HG03439 (cell line): ENCODE measurements at regions not wholly inside any gene's neighbourhood (a gene's known extent, or its start where the extent isn't known, plus 50 kb on each side); places are given as distances from the start of the nearest gene placed in this dataset.
"Not testable (repeated sequence)": the region's sequence is repeated elsewhere in the genome, so short reads cannot be mapped to it uniquely, and the experiment has no call there.

Experiments used
- ATAC-seq: cut with Tn5 transposase; IDR thresholded peaks from one replicate; pipeline ENCODE4 v1.9.1; 2021; ENCODE audit warnings: mild to moderate bottlenecking, moderate library complexity; ENCODE audit not compliant: unreplicated experiment

DNA sequence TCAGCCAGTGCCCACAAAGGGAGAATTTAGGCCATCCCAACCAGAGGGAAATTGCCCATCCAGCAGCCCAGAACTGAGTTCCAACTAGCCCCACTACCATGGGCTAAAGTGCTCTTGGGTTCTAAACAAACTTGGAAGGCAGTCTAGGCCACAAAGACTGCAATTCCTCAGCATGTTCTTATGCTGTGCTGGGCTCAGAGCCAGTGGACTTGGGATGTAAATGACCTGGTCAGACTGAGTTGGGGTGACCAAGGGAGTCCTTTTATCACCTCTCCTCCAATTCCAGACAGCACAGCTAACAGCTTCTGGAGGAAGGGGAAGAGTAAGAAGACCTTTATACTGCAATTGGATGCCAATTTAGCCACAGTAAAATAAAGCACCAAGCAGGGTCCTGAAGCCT lies 607.2 kb upstream of the KCND2 start:
- ATAC-seq: no peak

DNA sequence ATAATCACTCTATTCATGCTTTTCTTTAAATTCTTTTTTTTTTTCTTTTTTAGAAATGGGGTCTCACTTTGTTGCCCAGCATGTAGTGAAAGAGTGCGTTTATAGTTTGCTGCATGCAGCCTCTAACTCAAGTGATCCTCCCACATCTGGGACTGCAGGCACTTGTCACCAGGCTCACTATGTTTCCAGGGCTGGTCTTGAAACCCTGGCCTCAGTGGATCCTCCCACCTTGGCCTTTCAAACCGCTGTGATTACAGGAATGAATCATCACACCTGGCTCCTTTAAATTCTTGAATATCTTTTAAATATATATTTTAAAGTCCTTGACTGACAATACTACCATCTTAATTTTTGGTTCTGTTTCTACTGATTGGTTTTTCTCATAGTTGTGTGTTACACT lies 591.6 kb upstream of the KCND2 start:
- no peak for ATAC-seq

DNA sequence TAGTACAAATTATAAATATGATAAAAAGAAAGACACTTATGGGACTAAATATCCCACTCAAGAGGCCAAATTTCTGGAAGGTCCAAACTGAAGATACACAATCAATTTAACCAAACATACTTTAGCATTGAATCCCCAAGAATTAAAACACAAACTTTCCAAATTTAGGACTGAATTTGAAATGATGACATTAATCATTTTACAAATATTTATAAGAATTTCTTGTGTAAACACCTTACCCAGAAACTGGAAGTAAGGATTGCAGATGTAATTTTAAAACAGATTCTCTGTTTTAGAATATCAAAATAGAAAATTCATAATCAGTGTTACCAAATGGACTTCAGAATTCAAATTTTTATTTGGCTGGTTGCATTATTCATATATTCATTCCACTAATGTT lies 588.2 kb upstream of the KCND2 start:
- ATAC-seq: no peak

- ATAC-seq: no peak
Measured at GRCh38 chr7:119685906-119686305, 587.1 kb upstream of the KCND2 start.

DNA sequence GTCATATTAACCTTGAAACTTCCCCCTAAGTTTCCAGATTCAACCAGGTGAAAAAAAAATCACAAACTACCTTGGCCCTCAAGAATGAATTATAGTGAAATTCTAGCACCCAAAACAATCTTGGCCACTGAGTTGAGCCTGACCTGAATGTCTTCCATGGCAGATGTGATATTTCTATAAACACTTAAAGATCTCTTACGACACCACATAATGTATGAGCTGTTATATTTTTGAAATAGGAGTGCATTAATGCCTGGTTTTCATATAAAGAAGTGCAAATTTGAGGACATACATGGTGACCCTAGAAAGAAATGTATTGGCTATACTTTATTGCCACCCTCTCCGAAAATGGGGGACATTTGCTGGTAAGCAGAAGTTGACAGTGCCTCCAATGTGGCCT lies 584.1 kb upstream of the KCND2 start:
- no peak for ATAC-seq

DNA sequence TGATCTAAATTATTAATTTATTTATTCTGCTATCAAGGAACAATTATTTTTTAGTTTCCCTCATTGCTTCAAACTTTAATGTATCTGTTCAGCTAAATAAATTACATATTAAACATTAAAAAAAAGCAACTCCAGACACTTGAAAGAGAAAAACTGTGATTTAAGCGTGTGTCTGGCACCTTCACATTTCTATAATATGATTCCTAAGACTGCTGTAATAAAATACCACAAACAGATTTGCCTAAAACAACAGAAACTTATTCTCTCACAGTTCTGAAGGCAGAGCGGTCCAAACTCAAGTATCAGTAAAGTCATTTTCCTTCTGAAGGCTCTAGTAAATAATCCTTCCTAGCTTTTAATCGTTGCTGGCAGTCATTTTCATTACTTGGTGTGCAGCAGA lies 580.4 kb upstream of the KCND2 start:
- no peak for ATAC-seq

- no peak for ATAC-seq
Measured at GRCh38 chr7:119694506-119694905, 578.5 kb upstream of the KCND2 start.

DNA sequence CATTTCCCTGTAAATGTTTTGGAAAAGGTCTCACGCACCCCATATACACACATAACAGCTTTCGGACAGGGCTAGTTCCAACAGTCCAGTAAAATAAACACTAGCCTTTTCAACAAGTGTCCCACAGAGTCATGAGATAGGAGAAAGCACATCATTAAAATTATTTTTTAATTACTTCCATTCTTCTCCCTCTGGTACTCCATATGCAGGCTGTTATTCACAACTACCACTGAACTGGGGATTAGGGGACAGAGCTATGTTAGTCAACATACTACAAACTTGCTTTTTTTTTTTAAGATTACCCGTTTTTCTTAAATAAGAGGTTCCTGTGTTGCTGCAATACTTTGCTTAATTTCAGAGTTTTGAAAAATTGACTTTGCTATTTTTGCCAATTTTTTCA lies 576.6 kb upstream of the KCND2 start:
- ATAC-seq: no peak

- no peak for ATAC-seq
Measured at GRCh38 chr7:119703895-119704294, 569.1 kb upstream of the KCND2 start.

- ATAC-seq: no peak
Measured at GRCh38 chr7:119706608-119707007, 566.4 kb upstream of the KCND2 start.

GRCh38 chr7:119708891-119709290 lies 564.1 kb upstream of the KCND2 start:
- no peak for ATAC-seq

DNA sequence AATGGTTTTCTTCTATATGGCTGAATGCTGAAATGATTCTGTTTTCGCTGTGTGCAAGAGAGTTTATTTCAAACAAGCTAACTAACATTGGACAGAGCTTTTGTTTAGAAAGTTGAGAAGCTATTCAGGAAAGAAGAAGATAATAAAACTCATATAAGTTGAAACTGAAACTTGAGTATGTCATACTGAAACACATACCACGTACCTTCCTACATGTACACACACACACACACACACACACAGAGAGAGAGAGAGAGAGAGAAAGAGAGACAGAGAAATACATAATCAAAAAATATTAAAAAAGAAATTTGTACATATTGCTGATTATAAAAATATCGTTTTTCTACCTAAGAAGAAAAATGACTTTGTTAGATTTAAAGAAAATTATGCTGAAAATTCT lies 561.9 kb upstream of the KCND2 start:
- peak; percentile 80 for ATAC-seq

DNA sequence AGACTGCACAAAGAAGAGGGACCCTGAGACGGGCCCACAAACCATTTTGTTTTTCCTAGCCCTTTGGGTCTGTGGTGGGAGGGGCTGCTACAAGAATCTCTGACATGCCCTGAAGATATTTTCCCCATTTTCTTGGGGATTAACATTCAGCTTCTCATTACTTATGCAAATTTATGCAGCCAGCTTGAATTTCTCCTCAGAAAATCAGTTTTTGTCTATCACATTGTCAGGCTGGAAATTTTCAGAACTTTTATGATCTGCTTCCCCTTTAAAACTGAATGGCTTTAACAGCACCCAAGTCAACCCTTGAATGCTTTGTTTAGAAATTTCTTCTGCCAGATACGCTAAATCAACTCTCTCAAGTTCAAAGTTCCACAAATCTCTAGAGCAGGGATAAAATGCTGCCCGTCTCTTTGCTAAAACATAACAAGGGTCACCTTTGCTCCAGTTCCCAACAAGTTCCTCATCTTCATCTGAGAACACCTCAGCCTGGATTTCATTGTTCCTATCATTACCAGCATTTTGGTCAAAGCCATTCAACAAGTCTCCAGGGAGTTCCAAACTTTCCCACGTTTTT lies 560.0 kb upstream of the KCND2 start:
- no peak for ATAC-seq

GRCh38 chr7:119713606-119714005 lies 559.4 kb upstream of the KCND2 start:
- ATAC-seq: no peak

- no peak for ATAC-seq
Measured at GRCh38 chr7:119720541-119720940, 552.4 kb upstream of the KCND2 start.

GRCh38 chr7:119724041-119724792 lies 548.8 kb upstream of the KCND2 start:
- no peak for ATAC-seq

DNA sequence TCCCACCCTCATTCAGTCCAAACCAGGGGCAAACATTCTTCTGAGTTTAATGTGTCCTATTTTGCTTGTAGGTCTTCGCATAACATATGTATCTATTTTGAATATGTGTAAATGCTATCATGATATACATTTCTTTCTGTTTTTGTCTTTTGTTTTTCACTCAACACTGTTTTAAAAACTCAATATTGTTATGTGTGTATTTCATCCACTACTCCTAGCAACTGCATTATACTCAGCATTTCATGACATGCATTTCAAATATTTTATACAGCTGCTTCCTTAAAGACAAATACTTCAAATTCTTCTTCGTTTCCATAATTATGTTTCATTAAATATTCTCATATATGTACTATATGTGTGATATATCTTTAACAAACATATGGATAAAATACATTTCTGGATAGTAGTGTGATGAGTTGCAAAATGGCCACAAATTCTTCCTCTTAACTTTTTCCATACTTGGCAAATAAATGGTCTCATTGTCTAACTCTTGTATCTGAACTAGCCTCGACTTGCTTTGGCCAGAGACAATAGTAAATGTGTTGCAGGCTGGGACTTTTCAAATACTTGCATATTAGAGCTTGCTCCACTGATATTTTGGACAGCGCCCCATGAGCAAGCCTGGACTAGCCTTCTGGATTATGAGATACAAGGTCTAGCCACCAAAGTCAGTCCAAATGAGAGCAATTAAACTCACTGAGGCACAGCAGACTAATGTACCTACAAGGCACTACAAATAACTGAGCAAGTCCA lies 539.7 kb upstream of the KCND2 start:
- ATAC-seq: no peak

DNA sequence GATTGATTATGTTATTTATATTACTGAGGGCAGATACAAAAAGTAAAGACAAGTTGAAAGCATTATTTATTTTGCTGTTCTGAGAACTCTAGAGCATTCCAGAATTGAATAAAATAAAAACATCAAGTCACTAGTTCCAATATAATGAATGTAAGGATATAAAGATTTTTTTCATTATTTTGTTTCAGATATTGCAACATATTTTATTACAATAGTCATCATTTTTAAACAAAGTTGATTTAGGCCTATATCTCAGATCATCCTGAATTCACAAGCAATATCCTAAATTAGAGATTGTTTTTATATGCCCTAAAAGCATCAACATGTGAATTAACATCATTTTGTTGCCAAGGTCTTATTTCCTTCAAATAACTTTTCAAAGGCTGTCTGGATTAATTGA lies 535.6 kb upstream of the KCND2 start:
- ATAC-seq: no peak

- ATAC-seq: not testable (repeated sequence)
Measured at GRCh38 chr7:119745280-119745679, 527.7 kb upstream of the KCND2 start.

DNA sequence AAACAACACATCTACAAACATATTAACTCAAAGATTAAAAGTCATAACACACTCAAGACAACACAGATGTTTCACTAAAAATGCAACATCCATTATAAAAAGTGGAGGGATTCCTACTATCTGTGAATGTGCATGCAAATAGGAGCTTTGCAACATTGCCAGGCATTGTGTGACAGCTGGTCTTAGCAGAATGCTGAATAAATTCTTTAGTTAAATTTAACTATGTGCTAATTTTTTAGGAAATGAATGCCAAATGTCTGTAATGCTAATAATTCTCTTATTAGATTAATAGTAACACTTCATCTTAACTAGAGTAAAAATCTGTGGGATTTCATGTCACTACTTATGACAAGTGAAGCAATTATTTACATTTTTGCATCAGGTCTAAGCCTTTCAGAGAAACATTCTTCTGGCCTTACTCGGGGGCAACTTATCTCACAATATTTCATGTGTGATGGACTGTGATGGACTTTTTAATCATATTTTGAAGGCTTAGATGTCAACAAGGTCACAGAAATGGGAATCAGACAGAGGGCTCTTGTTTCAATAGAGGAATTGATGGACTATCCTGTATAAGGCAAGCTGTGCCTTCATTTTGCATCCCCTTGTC lies 524.6 kb upstream of the KCND2 start:
- no peak for ATAC-seq

- ATAC-seq: no peak
Measured at GRCh38 chr7:119748991-119749390, 524.0 kb upstream of the KCND2 start.

DNA sequence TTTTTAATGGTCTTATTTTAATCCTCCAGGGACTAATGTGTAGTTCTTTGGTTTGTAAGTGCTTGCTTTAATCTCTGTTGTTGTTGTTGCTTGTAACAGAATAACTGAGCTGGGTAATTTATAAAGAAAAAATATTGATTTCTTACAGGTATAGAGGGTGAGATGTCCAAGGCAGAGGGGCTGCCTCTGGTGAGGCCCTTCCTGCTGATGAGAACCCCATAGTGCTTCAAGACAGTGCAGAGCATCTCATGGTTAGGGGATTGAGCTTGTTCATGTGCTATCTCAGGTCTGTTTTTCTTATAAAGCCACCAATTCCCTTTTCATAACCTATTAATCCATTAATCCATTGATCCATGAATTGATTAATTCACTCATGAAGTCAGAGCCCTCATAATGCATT lies 516.3 kb upstream of the KCND2 start:
- no peak for ATAC-seq
